ENCODE measurements at regions not wholly inside any gene's neighbourhood (a gene's known extent, or its start where the extent isn't known, plus 50 kb on each side); places are given as distances from the start of the nearest gene placed in this dataset.

DNA sequence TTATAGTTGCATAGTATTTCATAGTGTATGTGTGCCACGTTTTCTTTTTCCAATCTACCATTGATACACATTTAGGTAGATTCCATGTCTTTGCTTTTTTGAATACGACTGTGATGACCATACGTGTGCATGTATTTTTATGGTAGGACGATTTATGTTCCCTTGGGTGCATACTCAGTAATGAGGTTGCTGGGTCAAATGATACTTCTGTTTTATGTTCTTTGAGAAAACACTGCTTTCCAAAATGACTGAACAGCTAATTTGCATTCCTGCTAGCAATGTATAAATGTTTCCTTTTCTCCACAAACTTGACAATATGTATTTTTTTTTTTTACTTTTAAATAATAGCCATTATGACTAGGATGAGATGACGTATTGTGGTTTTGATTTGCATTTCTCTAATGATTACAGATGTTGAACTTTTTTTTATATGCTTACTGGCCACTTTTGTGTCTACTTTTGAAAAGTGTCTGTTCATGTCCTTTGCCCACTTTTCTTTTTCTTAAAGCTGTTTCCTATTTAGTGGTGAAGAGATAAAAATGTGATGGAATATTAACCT lies 969.5 kb upstream of the NDST4 start:
- H3K36me3 ChIP-seq (ENCODE audit: insufficient read depth, low read length): no peaks in the 10 kb centered on the region
- H3K9ac ChIP-seq (ENCODE audit: low read depth, low read length): no peak overlapping the region
- no peaks in the 10 kb centered on the region for H3K9me3 ChIP-seq (ENCODE audit: control insufficient read depth, insufficient read depth, low read length)
- H3K4me1 ChIP-seq (ENCODE audit: insufficient read depth, low read length): no peaks in the 10 kb centered on the region

DNA sequence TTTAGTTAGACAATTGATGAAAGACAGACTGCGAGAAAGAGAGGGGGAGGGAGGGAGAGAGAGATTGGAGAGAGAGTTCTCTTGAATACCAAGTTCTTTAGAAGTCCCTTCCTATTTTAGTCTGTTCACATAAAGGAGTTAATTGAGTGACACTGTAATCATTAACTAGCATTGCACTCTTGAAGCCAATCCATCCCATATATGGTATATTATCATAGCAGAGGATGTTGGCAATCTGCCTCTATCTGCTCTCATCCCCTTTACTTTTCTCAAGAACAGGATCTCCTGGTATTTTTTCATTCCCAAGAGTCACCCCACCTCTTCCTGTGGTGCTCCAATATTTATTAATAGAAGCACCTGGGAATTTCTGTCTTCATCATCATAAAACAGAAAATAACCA lies 959.6 kb upstream of the NDST4 start:
- Histone ChIP-seq H3K9me3 (ENCODE audit: control insufficient read depth, insufficient read depth, low read length) (no peaks in the 10 kb centered on the region), H3K36me3 (ENCODE audit: insufficient read depth, low read length) (no peaks in the 10 kb centered on the region), H3K4me1 (ENCODE audit: insufficient read depth, low read length) (no peaks in the 10 kb centered on the region), H3K9ac (ENCODE audit: low read depth, low read length) (no peak overlapping the region)

DNA sequence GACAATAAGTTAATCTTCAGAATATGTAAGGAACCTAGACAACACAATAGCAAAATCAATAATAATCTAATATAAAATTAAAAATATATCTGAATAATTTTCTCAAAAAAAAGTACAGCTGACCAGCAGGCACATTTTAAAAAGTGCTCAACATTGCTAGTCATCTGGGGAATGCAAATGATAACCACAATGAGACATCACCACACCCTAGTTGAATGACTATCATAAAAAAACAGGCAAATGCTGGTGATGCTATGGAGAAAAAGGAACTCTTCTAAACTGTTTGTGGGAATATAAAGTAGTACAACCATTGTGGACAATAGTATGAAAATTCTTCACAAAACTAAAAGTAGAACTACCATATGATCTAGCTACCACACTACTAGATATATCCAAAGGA lies 956.9 kb upstream of the NDST4 start:
- Histone ChIP-seq H3K9me3 (ENCODE audit: control insufficient read depth, insufficient read depth, low read length) (no peaks in the 10 kb centered on the region), H3K4me1 (ENCODE audit: insufficient read depth, low read length) (peaks cover 3% of the 10 kb centered on the region; the same call in 1 of the 2 replicates), H3K9ac (ENCODE audit: low read depth, low read length) (no peak overlapping the region), H3K36me3 (ENCODE audit: insufficient read depth, low read length) (no peaks in the 10 kb centered on the region)

DNA sequence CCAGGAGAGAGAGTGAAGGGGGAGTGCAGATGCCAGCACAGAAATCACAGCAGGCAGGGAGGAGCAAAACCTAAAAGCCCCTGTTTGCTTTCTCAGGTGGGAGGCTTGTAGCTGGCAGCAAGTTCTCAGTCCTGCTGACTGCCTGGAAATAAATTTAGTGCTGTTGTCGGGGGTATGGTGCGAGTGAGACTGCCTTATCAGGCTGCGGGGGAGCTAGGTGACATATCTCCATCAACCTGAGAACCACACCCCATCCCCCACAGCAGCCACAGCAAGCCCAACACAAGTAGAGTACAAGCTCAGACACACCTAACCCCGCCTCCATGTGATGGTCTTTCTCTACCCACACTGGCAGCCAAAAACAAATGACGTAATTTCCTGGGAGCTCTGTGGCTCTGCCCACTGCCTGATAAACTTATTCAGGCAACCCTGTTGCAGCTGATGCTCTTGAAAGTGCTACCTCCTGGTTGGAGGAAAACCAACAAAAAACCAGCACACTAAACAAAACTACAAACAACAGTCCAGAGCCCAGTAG lies 953.4 kb upstream of the NDST4 start:
- Histone ChIP-seq H3K9me3 (ENCODE audit: control insufficient read depth, insufficient read depth, low read length) (no peaks in the 10 kb centered on the region), H3K36me3 (ENCODE audit: insufficient read depth, low read length) (no peaks in the 10 kb centered on the region), H3K4me1 (ENCODE audit: insufficient read depth, low read length) (peaks cover 3% of the 10 kb centered on the region; the same call in 1 of the 2 replicates), H3K9ac (ENCODE audit: low read depth, low read length) (no peak overlapping the region)

DNA sequence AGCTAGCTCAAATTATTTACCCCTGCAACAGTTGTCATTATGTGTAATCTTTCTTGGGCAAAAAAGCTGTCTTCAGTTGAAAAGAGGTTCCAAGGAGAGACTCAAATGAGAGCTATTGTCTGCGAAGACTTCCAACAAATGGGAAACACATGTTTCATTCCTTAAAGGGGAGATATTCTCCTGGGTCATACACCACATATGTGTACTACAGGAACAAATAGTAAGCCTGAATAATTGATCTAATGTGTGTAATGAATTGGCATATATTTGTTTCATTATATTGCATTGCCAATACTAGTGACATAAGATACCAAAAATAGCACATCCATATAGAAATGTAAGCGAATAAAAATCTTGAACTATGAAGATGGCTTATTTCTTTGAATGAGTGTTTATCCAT lies 950.9 kb upstream of the NDST4 start:
- H3K4me1 ChIP-seq (ENCODE audit: insufficient read depth, low read length): peaks cover 3% of the 10 kb centered on the region; the same call in 1 of the 2 replicates
- H3K9me3 ChIP-seq (ENCODE audit: control insufficient read depth, insufficient read depth, low read length): no peaks in the 10 kb centered on the region
- no peak overlapping the region for H3K9ac ChIP-seq (ENCODE audit: low read depth, low read length)
- H3K36me3 ChIP-seq (ENCODE audit: insufficient read depth, low read length): no peaks in the 10 kb centered on the region

DNA sequence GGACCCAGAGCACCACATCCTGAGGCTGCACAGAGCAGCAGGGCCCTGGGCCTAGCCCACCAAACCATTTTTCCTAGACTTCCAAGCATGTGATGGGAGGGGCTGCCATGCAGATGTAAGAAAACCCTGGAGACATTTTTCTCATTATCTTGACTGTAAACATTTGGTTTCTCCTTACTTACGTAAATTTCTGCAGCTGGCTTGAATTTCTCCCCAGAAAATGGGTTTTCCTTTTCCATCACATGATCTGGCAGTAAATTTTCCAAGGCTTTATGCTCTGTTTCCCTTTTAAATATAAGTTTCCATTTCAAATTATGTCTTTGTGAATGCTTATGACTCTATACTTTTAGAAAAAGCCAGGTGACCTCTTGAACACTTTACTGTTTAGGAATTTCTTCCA lies 945.9 kb upstream of the NDST4 start:
- no peaks in the 10 kb centered on the region for H3K4me1 ChIP-seq (ENCODE audit: insufficient read depth, low read length)
- no peaks in the 10 kb centered on the region for H3K36me3 ChIP-seq (ENCODE audit: insufficient read depth, low read length)
- H3K9ac ChIP-seq (ENCODE audit: low read depth, low read length): no peak overlapping the region
- H3K9me3 ChIP-seq (ENCODE audit: control insufficient read depth, insufficient read depth, low read length): peaks cover 6% of the 10 kb centered on the region

DNA sequence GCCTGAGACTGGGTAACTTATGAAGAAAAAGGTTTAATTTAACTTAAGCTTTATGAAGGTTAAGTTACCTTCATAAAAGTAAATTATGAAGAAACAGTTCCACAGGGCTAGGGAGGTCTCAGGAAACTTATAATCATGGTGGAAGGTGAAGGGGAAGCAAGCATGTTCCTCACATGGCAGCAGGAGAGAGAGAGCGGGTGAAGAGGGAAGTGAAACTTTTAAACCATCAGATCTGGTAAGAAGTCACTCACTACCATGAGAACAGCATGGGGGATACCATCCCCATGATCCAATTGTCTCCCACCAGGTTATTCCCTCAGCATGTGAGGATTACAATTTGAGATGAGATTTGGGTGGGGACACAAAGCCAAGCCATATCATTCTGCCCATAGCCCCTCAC lies 944.7 kb upstream of the NDST4 start:
- H3K4me1 ChIP-seq (ENCODE audit: insufficient read depth, low read length): no peaks in the 10 kb centered on the region

DNA sequence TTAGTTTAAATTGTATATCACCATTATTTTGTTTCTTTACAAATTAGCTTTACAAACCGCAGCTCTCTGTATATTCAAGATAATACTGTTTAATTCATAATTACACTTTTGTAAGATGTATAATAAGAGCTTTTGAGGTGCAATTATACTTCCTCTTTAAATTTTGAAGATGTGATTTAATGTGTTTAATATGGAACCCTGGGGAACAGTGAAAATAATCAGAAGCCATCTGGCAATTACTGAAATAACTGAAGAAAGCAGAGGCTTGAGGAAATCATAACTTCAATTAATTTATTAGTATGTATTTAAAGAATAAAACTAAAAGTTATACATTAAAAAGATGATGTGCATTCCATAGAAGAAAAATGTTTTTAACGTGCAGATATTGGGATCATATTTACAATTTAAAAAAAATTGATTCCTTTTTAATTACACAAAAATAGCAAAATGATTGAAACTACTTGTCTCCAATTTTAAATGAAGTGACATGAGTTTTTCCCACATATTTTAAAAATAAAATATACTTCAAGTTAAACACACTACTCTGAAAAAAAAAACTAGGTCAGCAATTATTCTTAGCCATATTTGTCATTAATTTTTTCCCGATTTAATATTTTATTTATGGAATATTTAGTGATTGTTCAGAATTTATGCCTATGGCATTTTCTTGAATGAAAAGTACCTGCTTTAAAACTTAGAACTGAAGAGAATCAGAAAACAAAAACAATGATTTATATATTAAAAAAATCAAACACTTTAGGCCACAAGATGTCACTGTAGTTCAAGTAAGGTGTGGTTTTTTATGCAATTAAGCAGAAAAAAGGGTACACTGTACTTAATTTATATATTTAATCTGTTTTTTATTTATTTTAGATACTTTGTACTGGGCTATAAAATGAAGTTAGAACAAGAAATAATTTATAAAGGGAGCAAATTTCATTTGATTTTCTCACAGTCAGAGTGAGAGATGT lies 942.7 kb upstream of the NDST4 start:
- Histone ChIP-seq H3K9ac (ENCODE audit: low read depth, low read length) (no peak overlapping the region), H3K36me3 (ENCODE audit: insufficient read depth, low read length) (no peaks in the 10 kb centered on the region), H3K4me1 (ENCODE audit: insufficient read depth, low read length) (no peaks in the 10 kb centered on the region), H3K9me3 (ENCODE audit: control insufficient read depth, insufficient read depth, low read length) (peaks cover 6% of the 10 kb centered on the region)

More for the DNA sequence above, 944.7 kb upstream of the NDST4 start:
- H3K9me3 ChIP-seq (ENCODE audit: control insufficient read depth, insufficient read depth, low read length): peaks cover 6% of the 10 kb centered on the region
- no peaks in the 10 kb centered on the region for H3K36me3 ChIP-seq (ENCODE audit: insufficient read depth, low read length)
- no peak overlapping the region for H3K9ac ChIP-seq (ENCODE audit: low read depth, low read length)

DNA sequence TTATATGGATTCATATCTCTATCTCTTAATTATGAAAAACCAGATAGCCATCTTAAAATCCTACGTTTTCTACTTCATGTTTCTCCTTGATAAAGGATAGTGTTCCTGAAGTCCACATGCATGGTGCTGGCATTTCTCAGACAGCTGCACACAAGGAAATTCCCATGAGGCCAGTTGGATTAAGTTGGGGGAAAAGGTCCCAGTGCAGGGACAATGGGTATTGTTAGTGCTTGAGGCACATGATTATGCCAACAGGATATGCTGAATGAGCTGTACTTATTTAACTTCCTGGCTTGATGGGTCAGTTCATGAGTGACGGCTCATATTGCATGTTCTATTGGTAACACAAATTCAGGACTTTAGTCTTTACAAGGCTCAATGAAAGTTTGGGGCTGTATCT lies 913.9 kb upstream of the NDST4 start:
- H3K9ac ChIP-seq (ENCODE audit: low read depth, low read length): no peak overlapping the region
- no peaks in the 10 kb centered on the region for H3K36me3 ChIP-seq (ENCODE audit: insufficient read depth, low read length)
- H3K9me3 ChIP-seq (ENCODE audit: control insufficient read depth, insufficient read depth, low read length): 0 out of 2 replicates have a peak, but pooled peaks cover 2% of the 10 kb centered on the region
- peaks cover 4% of the 10 kb centered on the region; the same call in 1 of the 2 replicates for H3K4me1 ChIP-seq (ENCODE audit: insufficient read depth, low read length)

DNA sequence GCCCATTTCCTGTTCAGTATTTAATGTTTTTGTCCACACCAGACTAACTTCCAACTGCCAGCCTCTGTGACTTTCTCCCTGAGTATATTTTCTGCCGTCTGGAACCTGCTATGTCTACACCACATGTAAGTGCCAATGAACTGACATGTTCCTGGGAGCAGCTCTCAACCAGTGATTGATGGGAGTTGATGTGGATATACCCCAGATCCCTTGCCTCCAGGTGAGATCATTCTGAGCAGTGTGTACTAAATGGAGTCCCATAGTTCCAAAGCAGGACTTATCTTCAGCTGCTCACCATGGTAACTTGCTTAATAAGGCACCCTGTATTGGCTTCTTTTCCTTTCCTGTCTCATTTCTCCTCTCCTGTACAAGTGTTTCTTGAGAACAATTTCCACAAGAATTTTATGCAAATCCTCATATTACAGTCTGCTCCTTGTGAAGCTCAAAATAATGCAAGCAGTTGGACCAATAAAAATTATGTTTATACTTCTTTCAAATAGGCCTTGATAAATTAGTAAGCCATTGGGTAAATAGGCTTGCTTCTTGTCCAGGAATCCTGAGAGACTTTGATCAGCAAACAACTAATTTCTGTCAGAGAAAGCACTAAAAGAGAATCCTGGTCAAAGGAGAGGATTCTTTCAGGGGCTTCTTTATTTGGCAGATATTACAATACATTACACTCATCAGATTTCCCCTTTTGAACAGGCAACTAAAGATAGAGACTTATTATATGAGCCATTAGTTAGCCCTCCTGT lies 911.7 kb upstream of the NDST4 start:
- H3K9ac ChIP-seq (ENCODE audit: low read depth, low read length): no peak overlapping the region
- no peaks in the 10 kb centered on the region for H3K36me3 ChIP-seq (ENCODE audit: insufficient read depth, low read length)
- H3K9me3 ChIP-seq (ENCODE audit: control insufficient read depth, insufficient read depth, low read length): peaks cover 2% of the 10 kb centered on the region; the same call in 1 of the 2 replicates
- peaks cover 4% of the 10 kb centered on the region; the same call in 1 of the 2 replicates for H3K4me1 ChIP-seq (ENCODE audit: insufficient read depth, low read length)

DNA sequence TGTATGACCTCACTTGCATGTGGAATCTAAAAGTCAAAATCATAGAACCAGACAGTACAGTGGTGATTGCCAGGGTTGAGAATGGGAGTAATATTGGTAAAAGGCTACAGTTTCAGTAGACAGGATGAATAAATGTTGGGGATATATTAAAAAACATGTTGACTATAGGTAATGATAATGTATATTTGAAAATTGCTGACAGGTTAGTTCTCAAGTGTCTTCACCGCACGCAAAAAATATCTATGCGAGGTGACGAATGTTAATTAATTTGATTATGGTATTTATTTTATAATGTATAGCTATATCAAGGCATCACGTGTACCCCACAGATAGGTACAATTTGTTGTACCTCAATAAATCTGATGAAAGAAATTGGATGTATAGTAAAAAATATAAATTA lies 909.6 kb upstream of the NDST4 start:
- Histone ChIP-seq H3K9ac (ENCODE audit: low read depth, low read length) (no peak overlapping the region), H3K9me3 (ENCODE audit: control insufficient read depth, insufficient read depth, low read length) (peaks cover 7% of the 10 kb centered on the region; the same call in 1 of the 2 replicates), H3K36me3 (ENCODE audit: insufficient read depth, low read length) (no peaks in the 10 kb centered on the region), H3K4me1 (ENCODE audit: insufficient read depth, low read length) (peaks cover 4% of the 10 kb centered on the region; the same call in 1 of the 2 replicates)

DNA sequence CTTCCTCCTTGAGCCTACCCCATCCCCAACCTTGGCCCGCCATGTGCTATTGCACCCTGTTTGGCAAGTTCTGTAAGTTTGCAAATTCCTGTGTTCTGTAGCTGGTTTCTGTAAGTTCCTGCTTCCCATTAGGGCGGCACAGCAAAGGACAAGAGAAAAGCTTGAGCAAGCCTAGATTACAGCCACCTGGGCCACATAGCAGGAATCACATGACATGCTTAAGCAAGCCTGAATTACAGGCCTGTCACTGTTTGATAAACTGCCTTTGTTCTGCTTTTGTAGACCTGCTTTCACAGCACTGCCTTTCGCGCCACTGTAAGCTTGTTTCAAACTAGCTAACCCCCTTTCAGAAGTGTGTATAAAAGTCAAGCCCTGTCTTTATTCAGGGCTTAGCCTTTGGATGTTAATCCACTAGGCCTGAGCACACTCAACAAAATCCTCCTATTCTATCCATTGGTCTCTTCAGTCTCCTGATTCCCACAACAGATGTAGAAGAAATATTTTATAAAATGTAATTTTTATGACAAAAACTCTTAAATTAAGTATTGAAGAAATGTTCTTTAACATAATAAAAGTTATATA lies 906.8 kb upstream of the NDST4 start:
- no peaks in the 10 kb centered on the region for H3K4me1 ChIP-seq (ENCODE audit: insufficient read depth, low read length)
- no peak overlapping the region for H3K9ac ChIP-seq (ENCODE audit: low read depth, low read length)
- H3K9me3 ChIP-seq (ENCODE audit: control insufficient read depth, insufficient read depth, low read length): peaks cover 25% of the 10 kb centered on the region
- H3K36me3 ChIP-seq (ENCODE audit: insufficient read depth, low read length): no peaks in the 10 kb centered on the region

DNA sequence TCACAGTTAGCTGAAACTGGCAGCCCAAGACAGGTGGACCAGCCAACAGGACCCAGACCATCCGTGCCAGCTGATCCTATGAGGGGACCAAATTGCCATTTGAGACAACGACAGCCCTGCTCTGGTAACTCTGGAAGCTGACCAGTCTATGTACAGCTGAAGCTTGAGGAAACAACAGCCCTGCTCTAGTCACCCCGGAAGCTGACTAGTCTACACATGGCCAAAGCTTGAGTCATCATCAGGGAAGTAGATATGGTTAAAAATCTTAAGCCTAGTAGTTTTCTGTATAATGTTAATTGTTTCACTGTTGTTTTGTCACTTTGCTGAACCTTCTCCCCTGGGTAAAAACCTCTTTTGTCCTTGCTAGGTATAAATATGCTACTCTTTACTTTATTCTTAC lies 905.4 kb upstream of the NDST4 start:
- no peak overlapping the region for H3K9ac ChIP-seq (ENCODE audit: low read depth, low read length)
- no peaks in the 10 kb centered on the region for H3K4me1 ChIP-seq (ENCODE audit: insufficient read depth, low read length)
- peaks cover 34% of the 10 kb centered on the region for H3K9me3 ChIP-seq (ENCODE audit: control insufficient read depth, insufficient read depth, low read length)

DNA sequence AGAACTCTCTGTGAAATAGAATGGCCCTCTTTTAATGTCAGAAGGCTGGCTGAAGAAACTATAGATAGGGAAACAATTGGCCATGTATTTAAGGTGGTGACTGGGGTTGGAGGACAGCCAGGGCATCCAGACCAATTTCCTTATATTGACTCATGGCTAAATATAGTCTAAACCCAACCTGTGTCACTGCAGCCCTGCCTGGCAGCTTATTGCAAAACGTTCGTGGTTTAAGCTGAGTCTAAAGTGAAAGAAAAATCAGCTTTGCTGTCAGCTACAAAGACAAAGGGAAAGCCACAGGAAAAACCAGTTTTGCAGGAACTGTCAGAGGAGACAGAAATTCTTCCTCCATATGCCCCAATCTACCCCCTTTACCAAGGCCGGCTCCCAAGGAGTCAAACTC lies 902.8 kb upstream of the NDST4 start:
- Histone ChIP-seq H3K9me3 (ENCODE audit: control insufficient read depth, insufficient read depth, low read length) (peaks cover 37% of the 10 kb centered on the region), H3K36me3 (ENCODE audit: insufficient read depth, low read length) (no peaks in the 10 kb centered on the region), H3K9ac (ENCODE audit: low read depth, low read length) (no peak overlapping the region), H3K4me1 (ENCODE audit: insufficient read depth, low read length) (no peaks in the 10 kb centered on the region)

More for the DNA sequence above, 905.4 kb upstream of the NDST4 start:
- no peaks in the 10 kb centered on the region for H3K36me3 ChIP-seq (ENCODE audit: insufficient read depth, low read length)
